Stimulated activated CD8-positive, alpha-beta memory T cell treated with anti-CD3 and anti-CD28 coated beads, Interleukin-15, amount 100 ng/mL, for 1 hour (primary cell): ENCODE measurements at regions not wholly inside any gene's neighbourhood (a gene's known extent, or its start where the extent isn't known, plus 50 kb on each side); places are given as distances from the start of the nearest gene placed in this dataset.
"Not testable (repeated sequence)": the region's sequence is repeated elsewhere in the genome, so short reads cannot be mapped to it uniquely, and the experiment has no call there.

ENCODE experiments used
- DNase-seq: peaks from one replicate; pipeline ENCODE4 v3.0.0-alpha.2; 2020; ENCODE audit warnings: low read depth

DNA sequence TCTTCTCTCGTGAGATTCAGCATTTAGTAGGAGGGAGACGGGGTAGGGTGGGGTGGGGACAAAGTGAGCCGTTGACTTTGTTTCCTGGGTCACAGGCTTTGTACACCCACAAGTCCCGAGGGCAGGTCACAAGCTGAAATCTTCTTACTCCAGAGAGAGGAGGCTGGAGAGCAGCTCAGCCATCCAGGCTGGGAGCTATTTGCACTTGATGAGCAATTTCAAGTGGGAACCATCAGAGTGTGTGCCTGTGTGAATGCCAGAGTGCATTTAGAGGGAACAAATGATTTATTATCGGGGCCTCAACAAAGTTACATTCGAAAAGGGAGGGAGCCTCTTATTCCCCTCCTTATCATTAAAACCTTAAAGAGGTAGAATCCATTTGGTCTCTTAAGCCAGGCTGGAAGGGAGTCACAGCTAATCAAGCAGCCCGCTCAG is 155.7 kb upstream of the JARID2 start:
- no peak for DNase-seq

DNA sequence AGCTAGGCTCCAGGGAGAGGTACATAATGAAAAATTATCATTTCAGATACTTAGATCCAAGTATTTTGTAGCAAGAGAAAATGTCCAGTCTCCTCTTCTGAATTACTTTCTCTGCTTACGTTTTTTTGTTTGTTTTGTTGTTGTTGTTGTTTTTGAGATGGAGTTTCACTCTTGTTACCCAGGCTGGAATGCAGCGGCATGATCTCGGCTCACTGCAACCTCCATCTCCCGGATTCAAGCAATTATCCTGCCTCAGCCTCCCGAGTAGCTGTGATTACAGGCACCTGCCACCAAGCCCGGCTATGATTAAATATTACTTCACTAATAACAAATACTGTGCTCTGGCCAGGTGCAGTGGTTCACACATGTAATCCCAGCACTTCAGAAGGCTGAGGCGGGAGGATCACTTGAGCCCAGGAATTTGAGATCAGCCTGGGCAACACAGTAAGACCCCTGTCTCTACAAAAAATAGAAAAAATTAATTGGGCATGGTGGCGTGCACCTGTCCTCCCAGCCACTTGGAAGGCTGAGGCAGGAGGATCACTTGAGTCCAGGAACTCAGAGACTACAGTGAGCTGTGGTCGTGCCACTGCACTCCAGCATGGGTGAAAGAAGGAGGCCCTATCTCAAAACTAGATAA is 155.0 kb upstream of the JARID2 start:
- DNase-seq = no peak

DNA sequence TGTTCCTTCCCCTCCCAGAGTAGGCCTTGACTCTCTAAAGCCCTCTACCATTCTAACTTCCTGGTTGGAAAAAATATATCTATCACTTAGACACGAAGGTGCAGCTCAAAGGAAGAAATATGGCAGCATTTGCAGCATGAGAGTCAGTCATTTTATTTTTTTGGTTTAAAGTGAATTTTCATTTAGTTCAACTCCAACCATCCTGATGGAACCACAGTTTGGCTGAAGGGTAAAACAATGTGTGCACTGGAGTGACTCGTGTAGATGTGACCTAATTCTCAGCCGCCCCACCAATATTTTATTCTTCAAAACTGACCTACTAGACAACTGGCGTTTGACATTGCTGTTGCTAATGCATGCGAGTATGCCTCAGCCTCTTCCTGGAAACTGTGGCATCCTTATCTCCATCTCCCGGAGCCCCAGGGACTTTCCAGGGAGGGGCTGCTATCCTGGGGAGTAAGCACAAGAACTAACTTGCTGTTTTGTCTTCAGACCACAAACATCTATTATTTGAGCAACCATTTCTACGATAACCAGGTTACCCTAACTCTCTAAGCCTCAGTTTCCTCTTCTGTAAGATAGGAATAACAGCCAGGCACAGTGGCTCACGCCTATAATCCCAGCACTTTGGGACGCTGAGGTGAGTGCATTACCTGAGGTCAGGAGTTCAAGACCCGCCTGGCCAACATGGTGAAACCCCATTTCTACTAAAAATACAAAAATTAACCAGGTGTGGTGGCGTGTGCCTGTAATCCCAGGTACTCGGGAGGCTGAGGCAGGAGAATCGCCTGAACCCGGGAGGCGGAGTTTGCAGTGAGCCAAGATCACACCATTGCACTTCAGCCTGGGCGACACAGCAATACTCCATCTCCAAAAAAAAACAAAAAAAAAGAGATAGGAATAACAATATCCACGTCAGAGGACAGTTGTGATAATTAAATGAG is 148.7 kb upstream of the JARID2 start:
- DNase-seq = no peak

DNA sequence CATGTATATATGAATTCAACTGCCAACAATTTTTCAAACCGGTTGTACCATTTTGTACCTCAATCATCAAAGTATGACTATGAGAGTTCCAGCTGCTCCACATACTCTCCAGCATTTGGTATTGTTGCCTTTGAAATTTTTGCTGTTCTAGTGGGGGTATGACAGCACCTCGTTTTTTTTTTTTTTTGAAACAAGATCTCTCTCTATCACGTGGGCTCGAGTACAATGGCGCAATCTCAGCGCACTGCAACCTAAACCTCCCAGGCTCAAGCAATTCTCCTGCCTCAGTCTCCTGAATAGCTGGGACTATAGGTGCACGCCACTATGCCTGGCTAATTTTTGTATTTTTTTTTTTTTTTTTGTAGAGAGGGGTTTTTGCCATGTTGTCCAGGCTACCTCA is 144.7 kb upstream of the JARID2 start:
- no peak for DNase-seq

DNA sequence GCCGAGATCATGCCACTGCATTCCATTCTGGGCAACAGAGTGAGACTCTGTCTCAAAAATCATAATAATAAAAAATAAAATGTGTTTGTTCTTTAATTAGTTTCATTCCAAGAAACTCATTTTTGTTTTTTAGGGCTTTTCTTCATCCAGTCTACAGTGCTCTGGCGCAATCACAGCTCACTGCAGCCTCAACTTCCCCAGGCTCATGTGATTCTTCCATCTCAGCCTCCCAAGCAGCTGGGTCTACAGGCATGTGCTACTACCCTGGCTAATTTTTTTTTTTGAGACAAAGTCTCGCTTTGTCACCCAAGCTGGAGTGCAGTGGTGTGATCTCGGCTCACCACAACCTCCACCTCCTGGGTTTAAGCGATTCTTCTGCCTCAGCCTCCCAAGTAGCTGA is 143.6 kb upstream of the JARID2 start:
- DNase-seq = no peak

DNA sequence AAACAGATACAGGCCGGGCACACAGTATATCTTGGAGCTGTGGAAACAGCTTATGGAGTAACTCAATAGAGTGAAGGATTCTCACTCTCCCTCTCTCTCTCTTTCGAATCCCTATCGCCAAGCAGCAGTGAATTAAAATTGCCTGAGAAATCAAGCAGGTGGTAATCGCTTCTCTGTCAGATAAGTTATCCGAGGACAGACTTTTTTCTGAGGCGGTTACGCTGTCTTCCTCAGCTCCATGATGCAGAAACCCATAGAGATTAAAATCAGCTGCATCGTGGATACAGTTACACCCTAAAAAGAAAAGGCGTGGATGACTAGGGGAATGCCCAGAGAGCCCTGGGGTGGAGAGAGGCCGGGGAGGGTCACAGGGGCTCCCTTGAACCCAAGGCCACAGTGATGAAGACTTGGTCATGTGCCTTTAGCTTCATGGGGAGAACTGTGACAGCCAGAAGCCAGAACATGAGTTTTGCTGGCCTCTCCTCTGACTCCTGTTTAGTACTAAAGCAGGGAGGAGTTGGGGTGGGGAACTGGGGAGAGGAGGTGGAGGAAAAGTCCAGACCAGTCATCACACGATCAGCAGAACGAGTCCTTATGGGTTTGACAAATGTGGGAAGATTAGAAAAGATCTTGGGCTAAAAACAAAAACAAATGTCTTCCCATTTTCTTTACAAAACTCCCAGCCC is 138.8 kb upstream of the JARID2 start:
- DNase-seq = no peak

DNA sequence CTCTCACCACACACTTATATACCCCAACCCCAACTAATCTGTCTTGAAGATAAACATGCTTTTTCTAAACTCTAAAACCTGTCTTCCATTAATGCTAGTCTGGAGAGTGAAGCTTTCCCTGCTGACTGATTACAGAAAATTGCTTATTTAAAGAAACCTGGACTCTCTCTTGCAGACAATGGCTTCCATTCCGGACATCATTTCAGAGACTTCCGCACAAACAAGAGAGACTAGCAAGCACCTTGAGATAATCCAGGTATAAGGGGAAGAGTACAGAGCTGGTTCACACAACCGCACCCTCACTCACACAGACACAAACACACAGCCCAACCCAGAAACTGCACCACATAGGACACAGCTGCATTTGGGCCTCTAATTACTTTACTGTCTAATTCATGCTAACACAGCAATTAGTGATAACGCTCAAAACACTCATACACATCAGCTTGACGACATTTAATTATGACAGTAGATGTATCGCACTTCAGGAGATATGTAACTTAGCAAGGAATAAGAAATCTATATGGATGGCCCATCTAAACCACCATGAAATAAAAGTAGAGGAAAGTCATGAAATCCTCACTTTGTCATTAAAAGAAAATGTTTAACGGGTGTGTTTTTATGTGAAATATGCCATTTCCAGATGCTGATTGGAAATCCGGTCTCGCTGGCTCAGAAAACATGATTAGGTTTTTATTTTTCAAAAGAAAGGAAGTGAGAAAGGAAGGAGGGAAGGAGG is 138.1 kb upstream of the JARID2 start:
- DNase-seq = no peak

DNA sequence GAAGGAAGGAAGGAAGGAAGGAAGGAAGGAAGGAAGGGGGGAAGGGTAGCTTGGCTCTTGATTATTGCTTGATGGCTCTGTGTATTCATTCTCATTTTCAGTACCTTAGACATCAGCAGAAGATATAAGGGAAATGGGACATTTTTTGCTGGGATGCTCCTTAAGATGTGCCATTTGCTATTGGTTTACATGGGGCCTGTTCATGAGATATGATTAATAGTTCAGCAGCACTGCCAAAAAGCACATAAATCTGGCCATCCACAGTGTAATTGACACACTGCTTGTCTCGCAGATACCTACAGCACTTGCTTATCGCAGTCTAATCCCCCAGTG is 137.5 kb upstream of the JARID2 start:
- no peak for DNase-seq

DNA sequence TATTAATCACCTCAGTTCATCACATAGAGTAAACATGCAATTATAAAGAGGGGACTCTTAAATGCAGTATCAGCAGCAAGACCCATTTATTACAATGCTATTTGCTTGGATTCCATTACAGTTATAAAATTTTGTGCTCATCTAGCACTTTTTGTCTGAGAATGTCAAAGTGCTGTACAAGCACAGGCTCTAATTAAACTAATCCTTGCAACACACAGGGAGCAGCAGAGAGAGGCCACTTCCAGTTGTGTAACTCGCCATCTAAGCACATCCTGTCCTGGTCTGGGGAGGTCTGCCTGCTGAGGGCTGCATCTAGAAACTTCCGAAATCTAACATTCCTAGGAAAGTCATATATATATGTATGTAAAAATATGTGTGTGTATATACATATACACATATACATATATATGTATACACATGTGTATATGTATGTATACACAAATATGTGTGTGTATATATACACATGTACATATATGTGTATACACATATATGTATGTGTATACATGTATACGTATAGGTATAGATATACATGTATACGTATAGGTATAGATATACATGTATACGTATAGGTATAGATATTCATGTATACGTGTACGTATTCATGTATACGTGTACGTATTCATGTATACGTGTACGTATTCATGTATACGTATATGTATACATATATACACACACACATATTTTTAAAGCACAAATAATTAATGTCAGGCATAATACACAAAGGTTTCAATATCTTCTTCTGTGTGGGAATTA is 136.4 kb upstream of the JARID2 start:
- DNase-seq = no peak

DNA sequence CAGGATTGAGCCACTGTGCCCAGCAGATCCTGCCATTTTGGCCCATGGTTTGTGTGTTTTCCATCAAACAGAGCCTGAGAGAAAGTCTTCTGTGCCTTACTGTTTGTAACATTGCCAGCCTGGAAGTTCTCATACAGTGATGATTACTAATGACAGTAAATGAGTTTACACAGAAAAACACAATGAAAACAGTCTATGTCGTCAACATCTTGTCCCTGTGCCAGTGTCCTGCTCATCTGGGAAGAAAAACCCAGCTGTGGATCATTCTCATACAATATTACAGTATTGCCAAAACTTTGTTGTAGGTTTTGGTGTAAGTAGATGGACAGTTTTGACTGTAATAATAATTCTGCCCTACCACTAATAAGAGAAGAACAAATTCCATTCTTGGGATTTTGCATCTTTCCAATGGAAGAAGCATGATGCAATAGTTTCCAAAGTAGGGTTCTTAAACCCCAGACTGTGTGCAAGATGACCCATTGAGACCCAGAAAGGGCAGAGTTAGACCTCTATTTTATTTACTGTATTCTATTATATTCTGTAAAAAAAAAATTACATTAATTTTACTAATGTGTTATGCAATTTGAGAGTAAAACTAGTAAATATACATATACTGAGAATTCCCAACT is 135.0 kb upstream of the JARID2 start:
- no peak for DNase-seq

DNA sequence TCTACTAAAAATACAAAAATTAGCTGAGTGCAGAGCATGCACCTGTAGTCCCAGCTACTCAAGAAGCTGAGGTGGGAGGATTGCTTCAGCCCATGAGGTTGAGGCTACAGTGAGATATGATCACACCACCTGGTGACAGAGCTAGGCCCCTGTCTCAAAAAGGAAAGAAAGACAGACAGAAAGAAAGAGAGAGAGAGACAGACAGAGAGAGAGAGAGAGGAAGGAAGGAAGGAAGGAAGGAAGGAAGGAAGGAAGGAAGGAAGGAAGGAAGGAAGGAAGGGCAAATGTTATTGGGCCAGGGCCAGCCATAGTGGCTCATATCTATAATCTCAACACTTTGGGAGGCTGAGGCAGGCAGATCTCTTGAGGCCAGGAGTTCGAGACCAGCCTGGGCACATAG is 134.3 kb upstream of the JARID2 start:
- DNase-seq = not testable (repeated sequence)

DNA sequence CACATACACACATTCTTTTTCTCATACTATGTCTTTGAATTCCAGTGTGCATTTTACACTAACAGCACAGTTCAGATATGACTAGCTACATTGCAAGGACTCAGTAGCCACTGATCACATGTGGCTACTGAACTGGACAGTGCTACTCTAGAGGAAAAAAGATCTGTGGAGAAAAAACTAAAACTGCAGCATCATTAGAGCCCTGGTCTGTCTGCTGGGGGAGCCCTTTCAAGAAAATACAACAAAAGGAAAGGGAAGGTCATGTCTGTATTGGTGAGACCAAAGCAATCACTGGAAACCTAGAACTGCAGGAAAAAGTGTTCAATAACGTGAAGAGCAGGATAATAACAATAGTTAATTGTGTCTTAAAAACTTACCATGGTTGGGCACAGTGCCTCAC is 132.3 kb upstream of the JARID2 start:
- no peak for DNase-seq

DNA sequence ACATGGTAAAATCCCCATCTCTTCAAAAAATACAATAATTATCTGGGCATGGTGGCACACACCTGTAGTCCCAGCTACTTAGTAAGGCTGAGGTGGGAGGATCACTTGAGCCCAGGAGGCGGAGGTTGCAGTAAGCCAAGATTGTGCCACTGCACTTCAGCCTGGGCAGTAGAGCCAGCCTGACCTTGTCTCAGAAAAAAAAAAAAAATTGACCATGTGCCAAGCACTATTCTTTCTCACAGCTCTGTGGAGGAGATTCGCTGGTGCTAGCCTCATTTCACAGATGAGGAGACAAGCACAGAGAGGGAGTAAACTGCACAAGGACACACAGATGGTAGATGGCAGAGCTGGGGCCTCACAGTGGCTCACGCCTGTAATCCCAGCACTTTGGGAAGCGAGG is 131.8 kb upstream of the JARID2 start:
- DNase-seq = no peak

DNA sequence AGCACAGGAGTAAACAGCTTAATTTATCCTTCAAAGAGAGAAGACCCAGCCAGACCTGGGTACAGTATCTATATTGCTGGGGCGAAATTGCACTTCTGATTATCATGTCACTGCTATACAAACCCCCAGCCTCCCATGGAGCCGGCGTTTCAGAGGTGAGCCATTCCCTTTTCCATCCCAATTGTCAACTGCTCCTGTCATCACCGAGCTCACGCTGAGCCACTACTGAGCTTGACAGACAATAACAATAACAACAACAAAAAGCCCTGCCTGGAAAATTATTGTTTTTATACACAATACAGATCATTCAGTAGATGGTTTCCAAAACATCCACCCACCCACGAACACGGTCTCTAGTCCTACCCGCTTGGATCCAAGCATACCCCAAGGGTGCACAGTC is 129.0 kb upstream of the JARID2 start:
- no peak for DNase-seq

DNA sequence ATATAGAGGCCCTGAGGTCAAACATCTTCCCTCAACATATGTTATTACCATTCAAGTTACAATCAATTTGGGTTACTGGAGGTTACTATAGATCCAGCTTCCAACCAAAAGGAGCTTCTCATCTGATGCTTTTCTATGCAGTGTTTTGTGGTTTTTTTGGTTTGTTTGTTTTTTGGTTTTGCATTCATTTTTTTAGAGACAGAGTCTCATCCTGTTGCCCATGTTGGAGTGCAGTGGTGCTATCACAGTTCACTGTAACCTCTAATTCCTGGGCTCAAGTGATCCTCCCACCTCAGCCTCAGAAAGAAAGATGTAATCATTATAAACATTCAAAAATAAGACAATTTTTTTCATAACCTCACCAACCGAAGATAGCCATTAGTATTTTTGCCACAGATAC is 124.4 kb upstream of the JARID2 start:
- no peak for DNase-seq

DNA sequence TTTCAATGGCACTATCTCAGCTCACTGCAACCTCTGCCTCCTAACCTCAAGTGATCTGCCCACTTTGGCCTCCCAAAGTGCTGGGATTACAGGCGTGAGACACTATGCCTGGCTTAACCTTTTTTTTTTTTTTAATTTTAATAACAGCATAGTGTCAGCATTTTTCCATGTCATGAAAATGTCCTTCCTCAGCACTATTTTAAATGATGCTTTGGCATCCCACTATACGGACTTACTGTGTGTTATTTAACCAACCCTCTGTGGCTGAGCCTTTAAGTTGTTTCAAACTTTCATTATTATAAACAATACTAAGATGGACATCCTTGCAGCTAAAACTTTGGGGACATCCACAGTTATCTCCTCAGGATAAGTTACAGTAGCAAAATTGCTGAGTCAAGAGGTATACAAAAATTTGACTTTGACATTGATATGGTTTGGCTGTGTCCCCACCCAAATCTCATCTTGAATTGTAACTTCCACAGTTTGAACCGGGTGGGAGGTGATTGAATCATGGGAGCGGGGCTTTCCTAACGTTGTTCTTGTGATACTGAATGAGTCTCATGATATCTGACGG is 123.8 kb upstream of the JARID2 start:
- DNase-seq = no peak

DNA sequence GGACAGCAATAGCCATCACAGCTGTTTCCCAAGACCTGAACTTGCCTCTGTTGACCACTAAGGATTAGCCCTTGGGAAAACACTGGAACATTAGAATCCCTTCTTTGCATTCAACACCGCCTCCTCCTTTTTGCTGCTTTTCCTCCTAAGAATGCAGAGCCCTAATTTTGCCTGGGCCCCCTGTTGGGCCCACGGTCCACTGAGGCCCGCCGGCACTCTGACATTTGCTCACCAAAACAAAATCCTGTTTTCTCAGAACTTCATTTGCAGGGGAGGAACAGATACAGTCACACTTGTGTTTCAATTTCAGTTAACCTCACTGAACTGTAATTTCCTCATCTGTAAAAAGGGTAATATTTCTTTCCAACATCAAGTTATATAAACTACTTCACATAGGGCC is 116.0 kb upstream of the JARID2 start:
- DNase-seq = no peak

DNA sequence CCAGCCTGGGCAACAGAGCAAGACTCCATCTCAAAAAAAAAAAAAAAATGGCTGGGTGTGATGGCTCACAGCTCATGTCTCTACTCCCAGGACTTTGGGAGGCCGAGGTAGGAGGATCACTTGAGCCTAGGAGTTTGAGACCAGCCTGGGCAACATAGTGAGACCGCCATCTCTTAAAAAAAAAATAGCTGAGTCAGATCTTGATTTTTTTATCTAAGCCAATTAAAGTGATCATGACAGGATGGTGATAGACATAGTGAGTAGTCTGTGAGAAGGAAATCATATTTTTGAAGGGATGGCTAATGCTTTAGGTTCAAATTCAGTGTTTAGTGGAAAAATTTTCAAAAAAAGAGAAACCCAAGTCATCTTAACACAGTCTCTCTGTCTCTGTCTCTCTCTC is 114.6 kb upstream of the JARID2 start:
- DNase-seq = no peak

DNA sequence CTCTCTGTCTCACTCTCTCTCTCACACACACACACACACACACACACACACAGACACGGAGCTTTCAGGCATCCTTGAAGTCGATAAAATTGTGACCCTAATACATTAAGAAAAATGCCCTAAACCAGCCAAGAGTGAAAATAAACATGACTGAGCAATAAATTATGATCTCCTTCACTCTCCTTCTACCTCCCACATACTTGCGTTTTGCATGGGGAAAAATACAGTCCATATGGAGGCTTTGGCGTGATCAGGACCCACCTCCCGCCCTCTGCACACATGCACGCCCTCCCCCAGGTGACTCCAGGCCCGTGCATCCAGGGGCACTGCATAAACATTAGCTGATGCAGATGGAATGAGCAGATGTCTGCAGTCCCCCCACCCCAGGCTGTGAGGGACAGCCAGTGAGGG is 114.2 kb upstream of the JARID2 start:
- no peak for DNase-seq

DNA sequence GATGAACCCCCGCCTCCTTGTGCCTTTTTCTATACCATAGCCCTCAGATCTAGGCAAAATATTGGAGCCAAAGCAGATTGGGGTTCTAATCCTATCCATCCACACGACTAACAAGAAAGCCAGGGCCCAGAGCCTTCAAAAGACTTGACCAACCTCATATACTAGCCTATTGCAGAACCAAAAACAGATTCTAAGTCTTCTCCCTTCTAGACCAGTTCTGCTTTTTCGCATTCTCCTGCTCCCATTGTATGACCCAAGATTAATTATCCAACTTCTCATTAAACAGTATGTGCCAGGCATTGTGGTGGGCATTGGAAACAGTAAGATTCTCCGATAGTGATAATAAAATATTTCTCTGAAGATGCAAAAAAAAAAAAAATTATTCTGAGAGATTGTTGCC is 113.7 kb upstream of the JARID2 start:
- DNase-seq = no peak
